Glutamatergic neuron (in vitro differentiated cells): ENCODE measurements at regions not wholly inside any gene's neighbourhood (a gene's known extent, or its start where the extent isn't known, plus 50 kb on each side); places are given as distances from the start of the nearest gene placed in this dataset.

Source experiments
- DNase-seq: peaks from one replicate; pipeline ENCODE4 v3.0.0; 2022
- H3K27ac Mint-ChIP-seq: one replicate; pipeline ENCODE4 v1.8.0; 2020; ENCODE audit warnings: mild to moderate bottlenecking, mixed read lengths, inconsistent platforms; ENCODE audit not compliant: unreplicated experiment
- H3K27me3 Mint-ChIP-seq: one replicate; pipeline ENCODE4 v1.8.0; 2020; ENCODE audit warnings: mild to moderate bottlenecking, moderate library complexity, mixed read lengths, inconsistent platforms; ENCODE audit not compliant: unreplicated experiment
- H3K36me3 Mint-ChIP-seq: one replicate; pipeline ENCODE4 v1.8.0; 2020; ENCODE audit warnings: mild to moderate bottlenecking, mixed read lengths, inconsistent platforms; ENCODE audit not compliant: unreplicated experiment
- H3K4me1 Mint-ChIP-seq: one replicate; pipeline ENCODE4 v1.8.0; 2020; ENCODE audit warnings: mild to moderate bottlenecking, low read depth, mixed read lengths, inconsistent platforms; ENCODE audit not compliant: unreplicated experiment
- H3K4me3 Mint-ChIP-seq: one replicate; pipeline ENCODE4 v1.8.0; 2020; ENCODE audit warnings: mild to moderate bottlenecking, mixed read lengths, inconsistent platforms; ENCODE audit not compliant: unreplicated experiment
- H3K9me3 Mint-ChIP-seq: one replicate; pipeline ENCODE4 v1.8.0; 2020; ENCODE audit warnings: mild to moderate bottlenecking, moderate library complexity, mixed read lengths, inconsistent platforms; ENCODE audit not compliant: unreplicated experiment
- CTCF ChIP-seq: fragments of 200-600 bp; sonication (generic); IDR thresholded peaks from one replicate; pipeline ENCODE4 v1.5.0; 2021; ENCODE audit not compliant: partially characterized antibody, unreplicated experiment

GRCh38 chr5:118628660-118629354, 359.5 kb downstream of the DTWD2 start:
- Mint-ChIP-seq H3K36me3 (no peaks in the 10 kb centered on the region), H3K4me1 (peaks cover 4% of the 10 kb centered on the region), H3K27me3 (no peaks in the 10 kb centered on the region), H3K4me3 (no peak overlapping the region), H3K27ac (no peak overlapping the region), H3K9me3 (peaks cover 2% of the 10 kb centered on the region)
- DNase-seq = no peak
- no peak for TF ChIP-seq CTCF

GRCh38 chr5:118620233-118620632, 368.1 kb downstream of the DTWD2 start:
- Mint-ChIP-seq H3K27me3 (no peaks in the 10 kb centered on the region), H3K4me1 (no peaks in the 10 kb centered on the region), H3K4me3 (no peak overlapping the region), H3K9me3 (peaks cover 2% of the 10 kb centered on the region), H3K36me3 (no peaks in the 10 kb centered on the region), H3K27ac (no peak overlapping the region)
- no peak for DNase-seq
- no peak for TF ChIP-seq CTCF

GRCh38 chr5:118619823-118620222, 368.5 kb downstream of the DTWD2 start:
- H3K36me3 Mint-ChIP-seq = no peaks in the 10 kb centered on the region
- H3K4me3 Mint-ChIP-seq = no peak overlapping the region
- peaks cover 2% of the 10 kb centered on the region for H3K9me3 Mint-ChIP-seq
- H3K4me1 Mint-ChIP-seq = no peaks in the 10 kb centered on the region
- DNase-seq = no peak
- no peaks in the 10 kb centered on the region for H3K27me3 Mint-ChIP-seq
- no peak for TF ChIP-seq CTCF
- no peak overlapping the region for H3K27ac Mint-ChIP-seq

- no peaks in the 10 kb centered on the region for H3K27me3 Mint-ChIP-seq
- TF ChIP-seq CTCF = no peak
- no peak overlapping the region for H3K4me3 Mint-ChIP-seq
- H3K4me1 Mint-ChIP-seq = no peaks in the 10 kb centered on the region
- H3K27ac Mint-ChIP-seq = no peak overlapping the region
- no peak for DNase-seq
- no peaks in the 10 kb centered on the region for H3K36me3 Mint-ChIP-seq
- no peaks in the 10 kb centered on the region for H3K9me3 Mint-ChIP-seq
These were observed 372.1 kb downstream of the DTWD2 start for GRCh38 chr5:118616281-118616680.

GRCh38 chr5:118614731-118615456, 373.5 kb downstream of the DTWD2 start:
- Mint-ChIP-seq H3K27me3 (no peaks in the 10 kb centered on the region), H3K36me3 (no peaks in the 10 kb centered on the region), H3K4me1 (no peaks in the 10 kb centered on the region), H3K27ac (no peak overlapping the region), H3K9me3 (no peaks in the 10 kb centered on the region), H3K4me3 (no peak overlapping the region)
- no peak for DNase-seq
- TF ChIP-seq CTCF = no peak
